Heart left ventricle (tissue), 16 donors: ENCODE measurements at regions not wholly inside any gene's neighbourhood (a gene's known extent, or its start where the extent isn't known, plus 50 kb on each side); places are given as distances from the start of the nearest gene placed in this dataset.

ENCODE experiments used
- ATAC-seq, 4 donors: fragments of 200-7000 bp; cut with Tn5 transposase; one replicate each; pipeline ENCODE4 v1.9.1; 2020 to 2022; ENCODE audit warnings: moderate library complexity in 4 of 4, mild to moderate bottlenecking in 3 of 4, moderate number of reproducible peaks in 1 of 4
- DNase-seq, 5 donors: peaks; one replicate each; pipeline ENCODE4 v3.0.0-alpha.2; 2020
- H3K27ac ChIP-seq, 12 donors: fragments of 200-600 bp; sonication (generic) in 4 of 12; one replicate each; pipeline versions ENCODE4 v1.5.0 to v1.8.0; 2016 to 2022; ENCODE audit warnings: mild to moderate bottlenecking in 2 of 12
- H3K27me3 ChIP-seq, 9 donors: fragments of 200-600 bp; sonication (generic) in 2 of 9; one replicate each; pipeline versions ENCODE4 v1.5.1 to v1.8.0; 2016 to 2022; ENCODE audit warnings: mild to moderate bottlenecking in 3 of 9
- H3K36me3 ChIP-seq, 9 donors: fragments of 200-600 bp; sonication (generic) in 2 of 9; one replicate each; pipeline versions ENCODE4 v1.5.0 to v1.8.0; 2018 to 2022; ENCODE audit warnings: mild to moderate bottlenecking in 2 of 9
- H3K4me1 ChIP-seq, 12 donors: fragments of 200-600 bp; sonication (generic) in 4 of 12; one replicate each; pipeline versions ENCODE4 v1.5.0 to v1.8.0; 2016 to 2022; ENCODE audit warnings: mild to moderate bottlenecking in 3 of 12
- H3K4me3 ChIP-seq, 12 donors: fragments of 200-600 bp; sonication (generic) in 4 of 12; one replicate each; pipeline versions ENCODE4 v1.5.0 to v1.8.0; 2017 to 2022; ENCODE audit warnings: mild to moderate bottlenecking in 9 of 12, moderate library complexity in 4 of 12
- H3K9me3 ChIP-seq, 12 donors: fragments of 200-600 bp; sonication (generic) in 4 of 12; one replicate each; pipeline versions ENCODE4 v1.5.0 to v1.8.0; 2016 to 2022; ENCODE audit warnings: mild to moderate bottlenecking in 1 of 12
- CTCF ChIP-seq, 12 donors: fragments of 200-600 bp; sonication (generic) in 4 of 12; IDR thresholded peaks; one replicate each; pipeline versions ENCODE4 v1.5.0 to v1.8.0; 2018 to 2022; ENCODE audit warnings: antibody characterized with exemption in 12 of 12, mild to moderate bottlenecking in 5 of 12
- POLR2A ChIP-seq, 2 donors: fragments of 450-650 bp; IDR thresholded peaks; one replicate each; pipeline ENCODE4 v1.6.1; 2017; ENCODE audit warnings: antibody characterized with exemption in 2 of 2, mild to moderate bottlenecking in 2 of 2, moderate library complexity in 2 of 2
- WGBS, 4 donors: extraction: QIAGEN DNeasy Blood & Tissue Kit in 2 of 4; methylation state at CpG; one replicate each; pipeline versions ENCODE4 v1.1.5 to v1.1.7; 2013 to 2018; 5-methylcytosine and 5-hydroxymethylcytosine counted together
- intact Hi-C, 10 donors: fragments of 100-400 bp; cut with DNase I; formaldehyde crosslinking; loops; one replicate each; pipeline versions ENCODE4 v1.11.1 to v1.14.2; 2022
- donor health status: ischemic (EF 13 %, LVEDD 7.1; RV severe dilation, severe dysfunction).
- donor health status: healthy with polysubstance abuse.
- donor health status: DM: no; HTN: yes; CAD: no.
- donor health status: DM: no; HTN: no; CAD: no.
- donor health status: ischemic (EF 25% LVEDD 6.9; RV normal size, moderate dysfunction).
- donor health status: ischemic (EF 25% LVEDD 5.7; RV mildly dilated, moderate dysfunction).
- donor health status: healthy.
- donor health status: DM: yes; HTN: yes; CAD: no.
- donor health status: ischemic (EF 35%, LVEDD 5.7; RV mildly dilated, moderate dysfunction).
- donor health status: nonischemic (EF 11% LVEDD 7.7; RV severe dilation, severe dysfunction).
- donor health status: DM: yes; HTN: yes; CAD: no.
- donor health status: PGD.
- donor health status: ischemic (EF 29% LVEDD 5.4; RV normal size, mild dysfunction).
- donor health status: nonischemic (EF 23%, LVEDD 6.1; RV moderate dilation, normal function).

DNA sequence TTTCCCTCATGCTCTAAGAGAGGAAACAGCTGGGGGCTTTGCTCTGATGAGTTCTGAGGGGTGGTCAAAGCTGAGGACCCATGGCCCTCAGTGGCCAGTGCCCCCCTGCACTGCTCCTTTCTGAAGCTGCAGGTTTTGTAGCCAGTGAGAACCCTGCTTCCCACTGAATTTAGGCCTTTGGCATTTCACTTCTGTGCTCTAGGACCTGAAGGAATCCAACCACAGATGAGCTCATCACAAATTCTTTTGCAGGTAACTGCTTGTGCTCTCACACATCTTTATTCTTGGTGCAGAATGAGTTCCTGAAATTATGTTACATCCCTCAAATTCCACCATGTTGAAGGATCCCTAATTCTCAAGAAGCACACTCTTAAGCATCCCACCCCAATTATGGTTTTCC is 248.7 kb upstream of the IRF2BP2 start:
- intact Hi-C loops: no loop called here
- DNase-seq (no peak), ATAC-seq (no peak)
- TF ChIP-seq POLR2A (IDR thresholded peaks at IDR 0.05) (no peak), CTCF (IDR thresholded peaks at IDR 0.05) (no peak)
- H3K27me3 ChIP-seq: no peaks in the 10 kb centered on the region
- H3K4me1 ChIP-seq: peaks cover 0 to 26% (median 17%) of the 10 kb centered on the region in 12 donors
- no peak overlapping the region for H3K27ac ChIP-seq
- no peak overlapping the region for H3K4me3 ChIP-seq
- H3K36me3 ChIP-seq: no peaks in the 10 kb centered on the region
- peaks cover 0 to 10% (median 0%) of the 10 kb centered on the region in 12 donors for H3K9me3 ChIP-seq

GRCh38 chr1:234856845-234857245 is 246.9 kb upstream of the IRF2BP2 start:
- DNase-seq (peak in 1 of 5 donors; percentile 60), ATAC-seq (peak; percentile 41 to 87 (median 73))
- H3K4me1 ChIP-seq: peaks cover 0 to 17% (median 2%) of the 10 kb centered on the region in 12 donors
- H3K36me3 ChIP-seq: no peaks in the 10 kb centered on the region
- no peak overlapping the region for H3K4me3 ChIP-seq
- intact Hi-C loops: no loop called here
- no peak for TF ChIP-seq CTCF (IDR thresholded peaks at IDR 0.05)
- no peak for TF ChIP-seq POLR2A (IDR thresholded peaks at IDR 0.05)
- WGBS, 4 donors: 37 to 68% (median 56%) methylated on average over 3 of the region's 3 CpGs
- peak overlapping the region in 10 of 12 donors; percentile 10 to 89 (median 51) for H3K27ac ChIP-seq
- H3K9me3 ChIP-seq: peaks cover 0 to 10% (median 0%) of the 10 kb centered on the region in 12 donors
- H3K27me3 ChIP-seq: no peaks in the 10 kb centered on the region

DNA sequence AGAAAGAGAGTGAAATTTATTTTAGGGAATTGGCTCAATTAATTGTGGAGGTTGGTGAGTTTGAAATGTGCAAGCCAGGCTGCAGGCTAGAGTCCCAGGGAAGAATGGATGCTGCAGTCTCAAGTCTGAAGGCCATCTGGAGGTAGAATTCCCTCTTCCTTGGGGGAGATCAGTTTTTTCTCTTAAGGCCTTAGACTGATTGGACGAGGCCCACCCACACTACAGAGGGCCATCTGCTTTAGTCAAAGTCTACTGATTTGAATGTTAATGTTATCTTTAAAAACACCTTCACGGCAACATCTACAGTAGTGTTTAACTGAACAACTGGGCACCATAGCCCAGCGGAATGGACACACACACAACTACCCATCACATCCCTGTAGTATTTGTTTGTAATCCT is 245.9 kb upstream of the IRF2BP2 start:
- no peak overlapping the region for H3K4me3 ChIP-seq
- peaks cover 0 to 27% (median 4%) of the 10 kb centered on the region in 12 donors for H3K4me1 ChIP-seq
- H3K27ac ChIP-seq: peak overlapping the region in 7 of 12 donors; percentile 4 to 84 (median 40)
- ATAC-seq (no peak), DNase-seq (no peak)
- H3K36me3 ChIP-seq: no peaks in the 10 kb centered on the region
- peaks cover 0 to 2% (median 0%) of the 10 kb centered on the region in 12 donors for H3K9me3 ChIP-seq
- TF ChIP-seq CTCF (IDR thresholded peaks at IDR 0.05) (no peak), POLR2A (IDR thresholded peaks at IDR 0.05) (no peak)
- WGBS, 4 donors: 96 to 99% (median 98%) methylated on average over 3 of the region's 3 CpGs
- no peaks in the 10 kb centered on the region for H3K27me3 ChIP-seq
- intact Hi-C loops: no loop called here

GRCh38 chr1:234854645-234855039 is 244.7 kb upstream of the IRF2BP2 start:
- Histone ChIP-seq H3K4me3 (no peak overlapping the region), H3K36me3 (no peaks in the 10 kb centered on the region), H3K27ac (peak overlapping the region in 1 of 12 donors; percentile 65), H3K9me3 (no peaks in the 10 kb centered on the region), H3K27me3 (no peaks in the 10 kb centered on the region), H3K4me1 (peaks cover 0 to 39% (median 4%) of the 10 kb centered on the region in 12 donors)
- no peak for TF ChIP-seq POLR2A (IDR thresholded peaks at IDR 0.05)
- no peak for TF ChIP-seq CTCF (IDR thresholded peaks at IDR 0.05)
- WGBS, 4 donors: 86 to 100% (median 91%) methylated on average over 1 of the region's 1 CpG
- DNase-seq: no peak
- intact Hi-C loops: no loop called here
- ATAC-seq: no peak
